ENCODE measurements at regions not wholly inside any gene's neighbourhood (a gene's known extent, or its start where the extent isn't known, plus 50 kb on each side); places are given as distances from the start of the nearest gene placed in this dataset.

DNA sequence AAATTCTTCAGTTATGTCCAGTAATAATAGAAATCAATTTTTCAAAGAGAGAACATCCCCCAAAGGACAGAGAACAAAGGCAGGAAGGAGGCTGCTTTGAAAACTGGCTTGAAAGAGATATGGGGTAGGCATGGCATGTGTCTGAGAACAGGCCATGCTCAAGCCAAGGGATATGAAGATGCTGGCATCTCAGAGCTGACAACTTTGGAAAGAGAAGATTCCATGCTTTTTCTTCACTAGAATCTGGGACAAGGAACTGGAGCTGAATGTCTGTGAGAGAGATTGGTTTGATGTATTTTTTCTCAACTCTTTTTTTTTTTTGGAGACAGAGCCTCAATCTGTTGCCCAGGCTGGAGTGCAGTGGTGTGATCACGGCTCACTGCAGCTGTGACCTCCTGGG lies 139.8 kb upstream of the DLX2 start:
- ATAC-seq (no peak), DNase-seq (ENCODE audit: low read depth, low spot score) (no peak)
- ChIA-PET RAD21 (ENCODE audit: low non-redundant PET in 1 of 2, low total read pairs in 2 of 2, uncharacterized antibody in 2 of 2, unreplicated experiment in 2 of 2) (no interaction called here), CTCF (interaction anchor here (1.0 to 1.9 kb wide), 3 partner anchors 11 to 219 kb away, joined by 3 to 6 read pairs (median 5); no protein-coding TSS in a partner anchor), POLR2A (interaction anchor here (2.1 kb wide), 1 partner anchor 11 kb away, joined by 9 read pairs; no protein-coding TSS in a partner anchor)
- H3K79me2 ChIP-seq (ENCODE audit: insufficient read depth, low read length): no peaks in the 10 kb centered on the region
- H3K4me3 ChIP-seq (replicated peaks in 1 of 2; ENCODE audit: low read depth in 1 of 2, low read length in 2 of 2): no peak overlapping the region
- no TSS peak for BruUV-seq (replicated peaks)
- intact Hi-C loops (cut with micrococcal nuclease): no loop called here
- H3K9me2 ChIP-seq (ENCODE audit: insufficient read depth): no peaks in the 10 kb centered on the region
- no peak overlapping the region for H3K9ac ChIP-seq (ENCODE audit: low read length)
- no peaks in the 10 kb centered on the region for H3K36me3 ChIP-seq (ENCODE audit: control insufficient read depth in 1 of 2, insufficient read depth in 2 of 2, low read length in 2 of 2)
- no peaks in the 10 kb centered on the region for H3K27me3 ChIP-seq (ENCODE audit: insufficient read depth, low read length)
- H3K9me3 ChIP-seq (ENCODE audit: control insufficient read depth in 1 of 2, insufficient read depth in 1 of 2, low read depth in 1 of 2, low read length in 2 of 2): no peaks in the 10 kb centered on the region
- H4K20me1 ChIP-seq (ENCODE audit: insufficient read depth): no peaks in the 10 kb centered on the region
- peaks cover 26 to 48% of the 10 kb centered on the region in 2 experiments for H3K4me1 ChIP-seq (ENCODE audit: control insufficient read depth in 1 of 2, insufficient read depth in 2 of 2, low read length in 2 of 2)
- no peak overlapping the region for H2AFZ ChIP-seq (ENCODE audit: low read depth, low read length, poor library complexity, severe bottlenecking)
- no peak overlapping the region for H3K27ac ChIP-seq (ENCODE audit: low read depth, low read length)
- H3K4me2 ChIP-seq (ENCODE audit: low read length): no peak overlapping the region
- TF ChIP-seq RAD21 (IDR thresholded peaks at IDR 0.05; ENCODE audit: low read depth) (no peak), ZFX (IDR thresholded peaks at IDR 0.05) (no peak), JUND (IDR thresholded peaks at IDR 0.05) (no peak), CEBPB (IDR thresholded peaks at IDR 0.05; ENCODE audit: low read depth) (no peak), EGR1 (IDR thresholded peaks at IDR 0.05; ENCODE audit: low read depth) (no peak), CBX3 (IDR thresholded peaks at IDR 0.05; ENCODE audit: low read depth) (no peak), YY1 (IDR thresholded peaks at IDR 0.05; ENCODE audit: extremely low read depth, insufficient replicate concordance, low read depth, low read length) (no peak), SRF (IDR thresholded peaks at IDR 0.05; ENCODE audit: low read depth) (no peak), EZH2 (IDR thresholded peaks at IDR 0.05) (no peak), SIN3A (IDR thresholded peaks at IDR 0.05; ENCODE audit: low read depth) (no peak), EZH2phosphoT487 (IDR thresholded peaks at IDR 0.05; ENCODE audit: borderline replicate concordance) (no peak), SP1 (IDR thresholded peaks at IDR 0.05; ENCODE audit: low read depth) (no peak), POLR2A (IDR thresholded peaks at IDR 0.05; ENCODE audit: borderline replicate concordance, extremely low read depth, insufficient read depth, insufficient read length) (no peak)
- TF ChIP-seq, protein P1, sequence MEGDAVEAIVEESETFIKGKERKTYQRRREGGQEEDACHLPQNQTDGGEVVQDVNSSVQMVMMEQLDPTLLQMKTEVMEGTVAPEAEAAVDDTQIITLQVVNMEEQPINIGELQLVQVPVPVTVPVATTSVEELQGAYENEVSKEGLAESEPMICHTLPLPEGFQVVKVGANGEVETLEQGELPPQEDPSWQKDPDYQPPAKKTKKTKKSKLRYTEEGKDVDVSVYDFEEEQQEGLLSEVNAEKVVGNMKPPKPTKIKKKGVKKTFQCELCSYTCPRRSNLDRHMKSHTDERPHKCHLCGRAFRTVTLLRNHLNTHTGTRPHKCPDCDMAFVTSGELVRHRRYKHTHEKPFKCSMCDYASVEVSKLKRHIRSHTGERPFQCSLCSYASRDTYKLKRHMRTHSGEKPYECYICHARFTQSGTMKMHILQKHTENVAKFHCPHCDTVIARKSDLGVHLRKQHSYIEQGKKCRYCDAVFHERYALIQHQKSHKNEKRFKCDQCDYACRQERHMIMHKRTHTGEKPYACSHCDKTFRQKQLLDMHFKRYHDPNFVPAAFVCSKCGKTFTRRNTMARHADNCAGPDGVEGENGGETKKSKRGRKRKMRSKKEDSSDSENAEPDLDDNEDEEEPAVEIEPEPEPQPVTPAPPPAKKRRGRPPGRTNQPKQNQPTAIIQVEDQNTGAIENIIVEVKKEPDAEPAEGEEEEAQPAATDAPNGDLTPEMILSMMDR (IDR thresholded peaks at IDR 0.05 in 2 of 3, conservative IDR thresholded peaks at IDR 0.05 in 1 of 3; ENCODE audit: borderline replicate concordance in 1 of 3, insufficient read depth in 1 of 3, low read depth in 2 of 3, low read length in 2 of 3): no peak
- TF ChIP-seq, protein P2, sequence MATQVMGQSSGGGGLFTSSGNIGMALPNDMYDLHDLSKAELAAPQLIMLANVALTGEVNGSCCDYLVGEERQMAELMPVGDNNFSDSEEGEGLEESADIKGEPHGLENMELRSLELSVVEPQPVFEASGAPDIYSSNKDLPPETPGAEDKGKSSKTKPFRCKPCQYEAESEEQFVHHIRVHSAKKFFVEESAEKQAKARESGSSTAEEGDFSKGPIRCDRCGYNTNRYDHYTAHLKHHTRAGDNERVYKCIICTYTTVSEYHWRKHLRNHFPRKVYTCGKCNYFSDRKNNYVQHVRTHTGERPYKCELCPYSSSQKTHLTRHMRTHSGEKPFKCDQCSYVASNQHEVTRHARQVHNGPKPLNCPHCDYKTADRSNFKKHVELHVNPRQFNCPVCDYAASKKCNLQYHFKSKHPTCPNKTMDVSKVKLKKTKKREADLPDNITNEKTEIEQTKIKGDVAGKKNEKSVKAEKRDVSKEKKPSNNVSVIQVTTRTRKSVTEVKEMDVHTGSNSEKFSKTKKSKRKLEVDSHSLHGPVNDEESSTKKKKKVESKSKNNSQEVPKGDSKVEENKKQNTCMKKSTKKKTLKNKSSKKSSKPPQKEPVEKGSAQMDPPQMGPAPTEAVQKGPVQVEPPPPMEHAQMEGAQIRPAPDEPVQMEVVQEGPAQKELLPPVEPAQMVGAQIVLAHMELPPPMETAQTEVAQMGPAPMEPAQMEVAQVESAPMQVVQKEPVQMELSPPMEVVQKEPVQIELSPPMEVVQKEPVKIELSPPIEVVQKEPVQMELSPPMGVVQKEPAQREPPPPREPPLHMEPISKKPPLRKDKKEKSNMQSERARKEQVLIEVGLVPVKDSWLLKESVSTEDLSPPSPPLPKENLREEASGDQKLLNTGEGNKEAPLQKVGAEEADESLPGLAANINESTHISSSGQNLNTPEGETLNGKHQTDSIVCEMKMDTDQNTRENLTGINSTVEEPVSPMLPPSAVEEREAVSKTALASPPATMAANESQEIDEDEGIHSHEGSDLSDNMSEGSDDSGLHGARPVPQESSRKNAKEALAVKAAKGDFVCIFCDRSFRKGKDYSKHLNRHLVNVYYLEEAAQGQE (IDR thresholded peaks at IDR 0.05; ENCODE audit: low read depth): no peak

Measured in HCT116 (cell line).